Fibroblast of the aortic adventitia (primary cell): ENCODE measurements at regions not wholly inside any gene's neighbourhood (a gene's known extent, or its start where the extent isn't known, plus 50 kb on each side); places are given as distances from the start of the nearest gene placed in this dataset.

Experiments used
- DNase-seq: peaks from one replicate; pipeline ENCODE4 v3.0.0-alpha.2; 2010; ENCODE audit warnings: low read depth
- H3K4me3 ChIP-seq: 2 replicates; pipeline ENCODE4 v1.5.1; 2011; ENCODE audit warnings: low read depth, mild to moderate bottlenecking, control low read depth, low read length, moderate library complexity
- TF ChIP-seq, protein P1 (sequence below): IDR thresholded peaks from 2 replicates; pipeline ENCODE4 v1.5.1; 2011; ENCODE audit warnings: mild to moderate bottlenecking, low read length, control low read depth, inconsistent platforms; ENCODE audit not compliant: insufficient read depth

DNA sequence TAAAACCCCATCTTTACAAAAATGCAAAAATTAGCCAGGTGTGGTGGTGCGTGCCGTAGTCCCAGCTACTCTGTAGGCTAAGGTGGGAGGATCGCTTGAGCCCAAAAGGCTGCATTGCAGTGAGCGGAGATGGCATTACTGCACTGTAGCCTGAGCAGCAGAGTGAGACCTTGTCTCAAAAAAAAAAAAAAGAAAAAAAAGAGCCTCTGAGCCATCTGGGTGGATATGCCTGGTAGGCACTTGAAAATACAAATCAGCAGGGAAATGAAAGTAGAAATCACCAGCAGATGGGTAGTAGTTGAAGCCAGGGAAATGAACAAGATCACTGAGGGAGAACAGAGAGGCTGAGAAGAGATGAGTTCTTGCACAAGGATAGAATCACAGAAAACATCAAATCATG is 131.0 kb upstream of the HMCN1 start:
- no peak for DNase-seq
- TF ChIP-seq, protein P1, sequence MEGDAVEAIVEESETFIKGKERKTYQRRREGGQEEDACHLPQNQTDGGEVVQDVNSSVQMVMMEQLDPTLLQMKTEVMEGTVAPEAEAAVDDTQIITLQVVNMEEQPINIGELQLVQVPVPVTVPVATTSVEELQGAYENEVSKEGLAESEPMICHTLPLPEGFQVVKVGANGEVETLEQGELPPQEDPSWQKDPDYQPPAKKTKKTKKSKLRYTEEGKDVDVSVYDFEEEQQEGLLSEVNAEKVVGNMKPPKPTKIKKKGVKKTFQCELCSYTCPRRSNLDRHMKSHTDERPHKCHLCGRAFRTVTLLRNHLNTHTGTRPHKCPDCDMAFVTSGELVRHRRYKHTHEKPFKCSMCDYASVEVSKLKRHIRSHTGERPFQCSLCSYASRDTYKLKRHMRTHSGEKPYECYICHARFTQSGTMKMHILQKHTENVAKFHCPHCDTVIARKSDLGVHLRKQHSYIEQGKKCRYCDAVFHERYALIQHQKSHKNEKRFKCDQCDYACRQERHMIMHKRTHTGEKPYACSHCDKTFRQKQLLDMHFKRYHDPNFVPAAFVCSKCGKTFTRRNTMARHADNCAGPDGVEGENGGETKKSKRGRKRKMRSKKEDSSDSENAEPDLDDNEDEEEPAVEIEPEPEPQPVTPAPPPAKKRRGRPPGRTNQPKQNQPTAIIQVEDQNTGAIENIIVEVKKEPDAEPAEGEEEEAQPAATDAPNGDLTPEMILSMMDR: no peak
- no peak overlapping the region for H3K4me3 ChIP-seq

DNA sequence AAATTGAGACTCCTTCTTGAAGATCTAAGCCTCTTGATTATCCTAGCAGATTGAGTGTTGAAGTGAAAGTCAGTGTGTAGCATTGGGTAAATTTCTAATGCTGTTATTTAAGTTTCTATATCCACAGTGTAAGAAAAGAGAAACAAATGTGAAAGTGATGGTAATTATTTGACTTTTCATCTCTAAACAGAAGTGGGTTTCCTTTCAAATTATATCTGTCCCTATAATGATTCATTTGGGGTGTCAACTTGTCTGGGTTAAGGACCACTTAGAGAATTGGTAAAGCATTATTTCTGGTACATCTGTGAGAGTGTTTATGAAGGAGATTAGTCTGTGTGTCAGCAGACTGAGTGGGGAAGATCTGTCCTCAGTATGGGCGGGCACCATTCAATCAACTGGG is 133.0 kb upstream of the HMCN1 start:
- no peak for DNase-seq
- TF ChIP-seq, protein P1: no peak
- H3K4me3 ChIP-seq: no peak overlapping the region

DNA sequence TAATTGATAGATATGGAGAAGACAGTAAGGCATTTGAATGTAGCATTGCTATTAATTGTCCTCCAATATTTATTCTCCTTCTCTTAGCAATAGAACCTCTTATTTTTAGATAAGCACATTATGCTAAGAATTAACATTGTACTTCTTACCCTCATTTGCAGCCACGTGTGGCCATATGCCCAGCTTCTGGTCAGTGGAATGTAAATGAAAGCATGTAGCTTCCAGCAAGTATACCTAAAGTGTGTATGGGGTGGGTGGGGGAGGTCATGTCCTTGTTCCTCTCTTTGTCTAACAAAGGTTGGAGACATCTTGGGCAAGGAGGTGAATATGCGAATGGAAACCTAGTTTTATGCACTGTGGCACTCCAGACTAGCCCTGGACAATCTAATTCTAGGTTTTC is 133.6 kb upstream of the HMCN1 start:
- no peak for DNase-seq
- TF ChIP-seq, protein P1: no peak
- no peak overlapping the region for H3K4me3 ChIP-seq

DNA sequence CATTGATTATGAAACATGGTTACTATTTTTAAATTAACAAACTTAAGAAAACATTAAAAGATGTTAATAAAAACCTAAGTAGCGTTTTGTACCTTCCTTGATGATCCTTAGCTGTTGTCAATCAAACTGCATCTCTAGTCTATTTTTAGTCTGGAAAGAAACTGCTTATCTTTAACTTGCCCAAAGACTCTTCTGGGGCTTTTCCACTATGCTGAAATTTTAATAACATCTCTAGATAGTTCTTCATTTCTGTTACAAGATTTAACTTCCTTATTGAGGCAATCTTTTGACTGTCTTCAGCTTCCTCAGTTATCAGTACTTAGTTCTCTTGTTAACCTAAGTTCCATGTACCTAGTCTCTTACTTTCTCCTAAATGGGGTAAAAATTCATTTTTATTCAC is 135.9 kb upstream of the HMCN1 start:
- H3K4me3 ChIP-seq: no peak overlapping the region
- DNase-seq: no peak
- TF ChIP-seq, protein P1: no peak

DNA sequence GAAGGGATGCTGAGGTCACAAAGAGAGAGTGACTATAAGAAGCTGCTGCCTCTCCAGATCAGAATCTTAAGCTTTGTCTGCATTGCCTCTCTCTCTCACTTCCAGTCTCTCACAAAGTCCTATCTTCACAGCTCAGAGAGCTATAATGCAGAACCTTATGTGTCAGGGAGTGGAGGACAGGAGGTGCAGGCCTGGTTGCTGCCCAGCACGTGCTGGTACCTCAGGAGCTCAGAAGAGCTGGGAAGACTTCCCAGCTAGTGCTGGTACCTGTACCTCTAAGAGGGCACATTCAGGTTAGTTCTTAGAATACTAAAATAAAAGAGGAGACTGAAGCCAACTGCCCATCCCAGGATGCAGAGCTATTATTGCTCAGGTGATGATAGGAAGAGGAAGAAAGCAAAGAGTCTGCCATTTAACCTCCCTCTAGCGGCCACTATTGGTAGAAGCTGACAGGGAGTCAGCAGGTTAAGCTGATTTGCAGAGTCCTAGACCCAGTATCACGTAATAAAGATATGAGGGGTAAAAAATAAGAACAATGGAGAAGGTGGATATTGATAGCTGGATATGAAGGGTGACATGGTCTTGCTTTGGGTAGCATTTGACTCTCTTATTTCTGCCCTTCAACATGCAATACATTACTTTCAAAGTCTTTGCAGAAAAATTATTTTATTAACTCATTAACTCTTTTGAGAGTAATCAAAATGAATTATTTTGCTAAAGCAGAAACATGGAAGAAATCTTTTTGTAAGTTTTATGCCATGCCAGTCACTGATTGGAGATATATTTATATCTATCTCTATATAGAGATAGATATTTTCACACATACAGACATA is 138.1 kb upstream of the HMCN1 start:
- H3K4me3 ChIP-seq: no peak overlapping the region
- peak; percentile 57 for DNase-seq
- TF ChIP-seq, protein P1: peak; percentile 83

DNA sequence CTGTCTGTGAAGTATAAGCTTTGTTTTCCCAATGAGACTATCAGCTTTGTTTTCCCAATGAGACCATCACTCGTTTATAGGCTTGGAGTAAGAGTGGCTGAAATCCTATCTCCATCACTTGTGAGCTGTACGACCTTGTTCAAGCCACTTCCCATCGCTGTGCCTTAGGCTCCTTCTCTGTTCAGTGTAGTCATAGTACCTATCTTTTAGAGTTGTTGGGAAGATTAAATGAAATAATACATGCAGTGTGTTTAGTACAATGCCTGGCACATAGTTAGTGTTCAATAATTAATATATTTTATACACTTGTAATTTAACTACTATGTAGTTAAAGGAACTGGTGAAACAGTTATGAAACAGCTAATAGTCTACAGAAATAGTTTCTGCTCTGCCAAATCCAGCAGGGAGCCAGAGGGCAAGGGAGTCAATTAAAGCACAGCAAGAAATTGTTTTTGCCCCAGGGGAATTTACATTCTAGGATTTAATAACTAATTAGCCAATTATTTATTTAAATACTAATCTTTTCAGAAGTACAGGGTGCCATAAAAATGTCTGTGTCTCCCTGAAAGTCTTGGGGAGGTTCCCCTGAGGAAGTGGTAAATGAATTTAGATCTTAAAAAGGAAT is 139.3 kb upstream of the HMCN1 start:
- DNase-seq: no peak
- H3K4me3 ChIP-seq: no peak overlapping the region
- TF ChIP-seq, protein P1: no peak
